Endodermal cell (in vitro differentiated cells): ENCODE measurements at regions not wholly inside any gene's neighbourhood (a gene's known extent, or its start where the extent isn't known, plus 50 kb on each side); places are given as distances from the start of the nearest gene placed in this dataset.

Experiments
- DNase-seq: peaks from one replicate; pipeline ENCODE4 v3.0.0-alpha.2; 2017
- H3K27ac ChIP-seq: 2 replicates; pipeline ENCODE4 v1.5.1; 2013; ENCODE audit warnings: mild to moderate bottlenecking, low read depth, low read length, moderate library complexity
- H3K27me3 ChIP-seq: 2 replicates; pipeline ENCODE4 v1.6.1; 2013; ENCODE audit warnings: mild to moderate bottlenecking, low read length, moderate library complexity; ENCODE audit not compliant: insufficient read depth, control insufficient read depth, poor library complexity, severe bottlenecking
- H3K36me3 ChIP-seq: 2 replicates; pipeline ENCODE4 v1.7.0; 2013; ENCODE audit warnings: mild to moderate bottlenecking, low read length, moderate library complexity; ENCODE audit not compliant: control insufficient read depth, insufficient read depth
- H3K4me1 ChIP-seq: one replicate; pipeline ENCODE4 v1.7.0; 2013; ENCODE audit warnings: low read length; ENCODE audit not compliant: control insufficient read depth, insufficient read depth
- H3K4me3 ChIP-seq: 2 replicates; pipeline ENCODE4 v1.5.1; 2013; ENCODE audit warnings: mild to moderate bottlenecking, low read length, moderate library complexity
- H3K9ac ChIP-seq: 2 replicates; pipeline ENCODE4 v1.6.1; 2013; ENCODE audit warnings: mild to moderate bottlenecking, low read length, moderate library complexity; ENCODE audit not compliant: poor library complexity, severe bottlenecking; ENCODE audit errors: extremely low read depth
- H3K9me3 ChIP-seq: 2 replicates; pipeline ENCODE4 v1.6.1; 2013; ENCODE audit warnings: mild to moderate bottlenecking, low read length, moderate library complexity; ENCODE audit not compliant: control insufficient read depth
- H3K27ac Mint-ChIP-seq: 2 replicates; pipeline ENCODE4 v1.8.0; 2020; ENCODE audit warnings: mixed read lengths
- H3K27me3 Mint-ChIP-seq: 2 replicates; pipeline ENCODE4 v1.8.0; 2021; ENCODE audit warnings: mild to moderate bottlenecking, mixed read lengths; ENCODE audit not compliant: insufficient read depth
- H3K36me3 Mint-ChIP-seq: 2 replicates; pipeline ENCODE4 v1.8.0; 2020; ENCODE audit warnings: low read depth, mixed read lengths
- H3K4me1 Mint-ChIP-seq: 2 replicates; pipeline ENCODE4 v1.8.0; 2020; ENCODE audit warnings: mixed read lengths
- H3K4me3 Mint-ChIP-seq: 2 replicates; pipeline ENCODE4 v1.8.0; 2020; ENCODE audit warnings: mild to moderate bottlenecking, moderate library complexity, mixed read lengths
- H3K9me3 Mint-ChIP-seq: 2 replicates; pipeline ENCODE4 v1.8.0; 2020; ENCODE audit warnings: mild to moderate bottlenecking, mixed read lengths
- WGBS, 2 experiments: methylation state at CpG; one replicate each; pipeline versions ENCODE4 v1.1.5 to v1.1.7; 2013; ENCODE audit warnings: missing lambda C conversion rate in 2 of 2, mixed read lengths in 1 of 2; ENCODE audit not compliant: insufficient coverage in 1 of 2, insufficient read length in 1 of 2; 5-methylcytosine and 5-hydroxymethylcytosine counted together
- TF ChIP-seq, protein P1 (sequence below): fragments of 200-600 bp; sonication (generic); conservative IDR thresholded peaks from 2 replicates; pipeline ENCODE4 v1.5.0; 2021; ENCODE audit warnings: antibody characterized with exemption, mild to moderate bottlenecking

DNA sequence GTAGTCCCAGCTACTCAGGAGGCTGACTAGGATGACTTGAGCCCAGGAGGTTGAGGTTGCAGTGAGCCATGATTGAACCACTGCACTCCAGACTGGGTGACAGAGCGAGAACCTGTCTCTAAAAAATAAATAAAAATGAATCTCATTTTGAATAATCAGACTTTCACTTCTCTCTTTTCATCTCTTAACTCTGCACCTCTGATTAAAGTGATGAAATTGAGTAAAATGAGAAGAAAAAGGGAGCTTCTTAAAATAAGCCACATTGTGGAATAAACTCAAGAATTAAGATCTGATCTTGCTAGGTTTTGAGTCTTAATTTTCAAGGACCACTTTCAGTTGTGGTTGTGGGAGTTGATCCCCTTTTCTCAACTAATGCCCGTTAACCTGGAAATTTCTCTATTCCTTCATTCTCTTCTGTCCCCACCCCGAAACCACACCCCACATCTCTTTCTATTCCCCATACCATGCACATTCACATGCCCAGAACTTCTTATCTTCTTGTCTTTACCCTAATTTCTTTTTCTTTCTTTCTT, 70.9 kb upstream of the ETV6 start:
- peaks cover 6% of the 10 kb centered on the region for H3K4me1 Mint-ChIP-seq
- peaks cover 14% of the 10 kb centered on the region for H3K9me3 Mint-ChIP-seq
- no peak overlapping the region for H3K27ac Mint-ChIP-seq
- peaks cover 12% of the 10 kb centered on the region for H3K9me3 ChIP-seq
- peaks cover under 1% of the 10 kb centered on the region for H3K27me3 ChIP-seq
- H3K4me1 ChIP-seq: no peaks in the 10 kb centered on the region
- WGBS, 2 experiments: 73 to 91% methylated on average over 2 to 3 of the region's 3 CpGs
- no peak for DNase-seq
- H3K27me3 Mint-ChIP-seq: no peaks in the 10 kb centered on the region
- H3K36me3 Mint-ChIP-seq: no peaks in the 10 kb centered on the region
- no peak overlapping the region for H3K27ac ChIP-seq
- TF ChIP-seq, protein P1, sequence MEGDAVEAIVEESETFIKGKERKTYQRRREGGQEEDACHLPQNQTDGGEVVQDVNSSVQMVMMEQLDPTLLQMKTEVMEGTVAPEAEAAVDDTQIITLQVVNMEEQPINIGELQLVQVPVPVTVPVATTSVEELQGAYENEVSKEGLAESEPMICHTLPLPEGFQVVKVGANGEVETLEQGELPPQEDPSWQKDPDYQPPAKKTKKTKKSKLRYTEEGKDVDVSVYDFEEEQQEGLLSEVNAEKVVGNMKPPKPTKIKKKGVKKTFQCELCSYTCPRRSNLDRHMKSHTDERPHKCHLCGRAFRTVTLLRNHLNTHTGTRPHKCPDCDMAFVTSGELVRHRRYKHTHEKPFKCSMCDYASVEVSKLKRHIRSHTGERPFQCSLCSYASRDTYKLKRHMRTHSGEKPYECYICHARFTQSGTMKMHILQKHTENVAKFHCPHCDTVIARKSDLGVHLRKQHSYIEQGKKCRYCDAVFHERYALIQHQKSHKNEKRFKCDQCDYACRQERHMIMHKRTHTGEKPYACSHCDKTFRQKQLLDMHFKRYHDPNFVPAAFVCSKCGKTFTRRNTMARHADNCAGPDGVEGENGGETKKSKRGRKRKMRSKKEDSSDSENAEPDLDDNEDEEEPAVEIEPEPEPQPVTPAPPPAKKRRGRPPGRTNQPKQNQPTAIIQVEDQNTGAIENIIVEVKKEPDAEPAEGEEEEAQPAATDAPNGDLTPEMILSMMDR: no peak
- H3K4me3 Mint-ChIP-seq: no peak overlapping the region
- H3K9ac ChIP-seq: no peak overlapping the region
- no peak overlapping the region for H3K4me3 ChIP-seq
- H3K36me3 ChIP-seq: no peaks in the 10 kb centered on the region

DNA sequence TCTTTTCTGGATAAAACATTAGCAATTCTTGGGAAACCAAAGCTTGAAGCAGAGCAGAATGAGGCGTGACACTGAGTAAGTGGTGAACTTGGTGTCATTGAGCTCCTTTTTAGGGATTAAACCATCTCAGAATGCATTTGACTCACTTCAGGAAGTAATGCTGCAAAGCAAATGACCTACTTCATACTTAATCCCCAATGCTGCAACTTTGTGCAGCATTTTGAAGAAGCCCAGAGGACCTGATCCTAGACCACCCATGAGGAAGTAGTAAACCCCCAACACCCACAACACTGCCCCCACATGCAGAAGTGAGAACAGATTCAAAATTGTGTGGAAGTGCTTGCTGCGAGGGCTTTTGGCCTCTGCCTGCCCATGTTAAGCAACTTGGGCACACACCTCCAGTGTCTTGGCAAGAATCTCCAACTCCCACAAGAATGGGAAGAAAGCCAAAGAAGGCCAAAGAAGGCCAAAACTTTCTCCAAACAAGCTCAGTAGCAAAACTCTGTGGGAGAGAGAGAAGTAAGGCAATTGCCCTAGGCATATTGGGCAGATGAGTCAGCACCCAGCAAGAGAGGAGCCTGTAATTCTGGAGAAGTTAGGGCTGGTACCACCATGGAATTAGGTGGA, 69.2 kb upstream of the ETV6 start:
- Histone ChIP-seq H3K4me3 (no peak overlapping the region), H3K4me1 (no peaks in the 10 kb centered on the region), H3K36me3 (no peaks in the 10 kb centered on the region), H3K27ac (no peak overlapping the region), H3K9me3 (no peaks in the 10 kb centered on the region), H3K27me3 (peaks cover 5% of the 10 kb centered on the region), H3K9ac (no peak overlapping the region)
- H3K27ac Mint-ChIP-seq: no peak overlapping the region
- H3K4me3 Mint-ChIP-seq: no peak overlapping the region
- no peak for DNase-seq
- WGBS, 2 experiments: 93 to 100% methylated on average over 1 to 2 of the region's 2 CpGs
- H3K9me3 Mint-ChIP-seq: peaks cover 4% of the 10 kb centered on the region
- no peaks in the 10 kb centered on the region for H3K36me3 Mint-ChIP-seq
- peaks cover 3% of the 10 kb centered on the region for H3K27me3 Mint-ChIP-seq
- TF ChIP-seq, protein P1: peak; percentile 40
- peaks cover 6% of the 10 kb centered on the region for H3K4me1 Mint-ChIP-seq

DNA sequence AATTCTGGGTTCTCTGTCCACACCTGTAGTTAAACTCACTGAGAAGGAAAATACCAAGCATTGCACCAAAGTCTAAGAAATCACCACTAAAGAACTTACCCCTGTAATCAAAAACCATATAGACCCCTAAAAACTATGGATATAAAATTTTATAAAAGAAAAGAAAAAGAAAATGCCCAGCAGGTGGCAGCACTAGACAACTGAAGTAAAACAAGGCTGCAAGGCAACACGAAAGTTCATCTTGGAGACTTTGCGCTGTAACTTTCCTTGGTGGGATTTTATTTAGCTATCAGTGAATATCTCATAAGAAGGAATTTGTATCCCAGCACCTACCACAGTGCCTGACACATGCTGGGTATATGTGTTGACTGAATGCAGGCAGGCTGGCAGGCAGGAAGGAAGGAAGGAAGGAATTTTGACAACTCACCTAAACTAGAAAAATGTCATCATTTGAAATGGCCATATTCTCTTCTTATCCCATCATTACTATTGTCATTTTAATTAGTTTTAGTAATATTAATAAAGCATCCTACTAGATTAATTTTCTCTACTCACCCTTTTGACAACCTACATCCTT, 68.2 kb upstream of the ETV6 start:
- H3K4me3 Mint-ChIP-seq: no peak overlapping the region
- H3K36me3 Mint-ChIP-seq: no peaks in the 10 kb centered on the region
- WGBS, 2 experiments: 19% methylated on average over 2 of the region's 2 CpGs; no CpG with 5 or more reads in 1 of the 2 experiments
- H3K27me3 Mint-ChIP-seq: peaks cover 3% of the 10 kb centered on the region
- TF ChIP-seq, protein P1: peak; percentile 98
- DNase-seq: peak; percentile 84
- no peaks in the 10 kb centered on the region for H3K36me3 ChIP-seq
- H3K27ac ChIP-seq: no peak overlapping the region
- H3K9ac ChIP-seq: no peak overlapping the region
- H3K9me3 Mint-ChIP-seq: no peaks in the 10 kb centered on the region
- H3K27me3 ChIP-seq: peaks cover 5% of the 10 kb centered on the region
- H3K4me3 ChIP-seq: no peak overlapping the region
- H3K9me3 ChIP-seq: no peaks in the 10 kb centered on the region
- H3K4me1 Mint-ChIP-seq: peaks cover 6% of the 10 kb centered on the region
- no peak overlapping the region for H3K27ac Mint-ChIP-seq
- H3K4me1 ChIP-seq: no peaks in the 10 kb centered on the region
